ENCODE measurements at regions not wholly inside any gene's neighbourhood (a gene's known extent, or its start where the extent isn't known, plus 50 kb on each side); places are given as distances from the start of the nearest gene placed in this dataset.

DNA sequence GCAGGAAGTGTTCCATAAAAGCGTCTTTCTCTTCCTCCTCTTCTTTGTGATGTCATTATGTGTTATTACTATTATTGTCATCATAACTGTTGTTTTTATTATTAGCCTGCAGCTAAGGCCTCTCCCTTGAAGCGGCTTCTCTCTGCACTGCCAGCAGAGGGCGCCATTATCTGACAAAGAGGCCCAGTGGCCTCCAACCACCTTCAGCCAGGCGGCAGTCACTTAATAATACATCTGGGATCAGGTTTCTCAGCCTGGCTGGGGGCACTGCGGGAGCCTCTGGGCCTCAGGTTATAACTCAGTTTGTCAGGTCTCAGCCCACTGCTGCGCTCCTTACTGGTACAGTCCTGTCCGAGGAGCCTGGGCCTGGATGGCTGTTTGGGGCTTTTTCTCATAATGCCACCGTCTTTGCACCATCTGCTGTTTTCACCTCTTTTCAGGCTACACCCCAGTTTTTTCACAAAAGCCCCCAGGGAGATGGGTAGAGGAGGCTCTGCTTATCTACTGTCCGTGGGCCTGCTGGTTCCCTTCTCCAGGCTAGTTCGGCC, 281.9 kb downstream of the NSG2 start:
- peak in 1 of 2 donors; percentile 6 for DNase-seq (ENCODE audit: low read depth in 1 of 2, low spot score in 1 of 2)

GRCh38 chr5:174327896-174328295, 282.4 kb downstream of the NSG2 start:
- DNase-seq (ENCODE audit: low read depth in 1 of 2, low spot score in 1 of 2), result no peak

DNA sequence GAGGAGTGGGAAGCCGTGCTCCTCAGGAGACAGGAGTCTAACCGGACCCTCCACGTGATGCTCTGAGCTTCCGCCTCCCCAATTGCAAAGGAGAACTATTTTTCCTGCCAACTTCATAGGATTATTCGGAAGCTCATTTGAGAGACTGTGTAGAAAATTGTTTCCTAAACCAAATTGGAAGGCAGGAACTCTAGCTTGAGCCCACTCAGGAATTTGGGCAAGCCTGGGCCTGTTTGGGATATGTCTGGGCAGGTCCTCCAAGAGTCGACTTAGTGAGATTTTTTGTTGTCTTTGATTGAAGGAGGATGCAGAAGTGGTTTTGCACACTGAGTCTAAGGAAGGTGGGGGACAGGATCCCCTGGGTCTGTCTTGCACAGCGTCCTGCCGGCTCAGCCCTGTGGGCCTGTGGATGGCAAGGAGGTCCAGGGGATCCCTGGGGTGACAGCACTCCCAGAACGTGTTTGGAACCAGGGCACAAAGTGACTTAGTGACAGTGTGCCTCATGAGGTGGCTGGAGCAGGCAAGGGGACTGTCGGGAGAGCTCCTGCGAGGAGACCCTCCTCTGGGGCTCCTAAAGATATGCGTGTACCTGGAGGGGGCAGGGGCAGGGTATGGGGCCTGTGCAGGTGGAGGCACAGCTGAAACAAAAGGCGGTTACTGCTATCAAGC, 283.3 kb downstream of the NSG2 start:
- no peak for DNase-seq (ENCODE audit: low read depth in 1 of 2, low spot score in 1 of 2)

- DNase-seq (ENCODE audit: low read depth in 1 of 2, low spot score in 1 of 2), result no peak
Observed at GRCh38 chr5:174329738-174330137, 284.2 kb downstream of the NSG2 start.

GRCh38 chr5:174335682-174336364, 290.3 kb downstream of the NSG2 start:
- no peak for DNase-seq (ENCODE audit: low read depth in 1 of 2, low spot score in 1 of 2)

DNA sequence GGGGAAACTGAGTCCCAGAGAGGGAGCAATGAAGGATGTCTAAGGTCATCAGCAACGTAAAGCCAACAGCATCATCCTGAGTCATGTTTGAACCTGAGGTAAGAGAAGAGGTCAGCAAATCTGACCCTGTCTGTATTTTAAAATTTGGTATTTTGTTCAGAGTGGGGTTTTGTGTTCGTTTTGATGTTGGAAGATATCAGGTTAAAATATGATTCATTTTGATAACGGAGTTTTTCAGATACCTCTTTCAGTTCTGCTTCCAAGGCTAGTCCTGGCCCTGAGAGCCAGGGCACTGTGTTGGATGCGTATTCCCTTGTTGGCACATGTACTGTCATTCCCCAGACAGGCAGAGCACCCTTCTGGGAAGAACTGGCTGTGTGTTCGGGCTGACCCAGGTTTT, 291.0 kb downstream of the NSG2 start:
- no peak for DNase-seq (ENCODE audit: low read depth in 1 of 2, low spot score in 1 of 2)

DNA sequence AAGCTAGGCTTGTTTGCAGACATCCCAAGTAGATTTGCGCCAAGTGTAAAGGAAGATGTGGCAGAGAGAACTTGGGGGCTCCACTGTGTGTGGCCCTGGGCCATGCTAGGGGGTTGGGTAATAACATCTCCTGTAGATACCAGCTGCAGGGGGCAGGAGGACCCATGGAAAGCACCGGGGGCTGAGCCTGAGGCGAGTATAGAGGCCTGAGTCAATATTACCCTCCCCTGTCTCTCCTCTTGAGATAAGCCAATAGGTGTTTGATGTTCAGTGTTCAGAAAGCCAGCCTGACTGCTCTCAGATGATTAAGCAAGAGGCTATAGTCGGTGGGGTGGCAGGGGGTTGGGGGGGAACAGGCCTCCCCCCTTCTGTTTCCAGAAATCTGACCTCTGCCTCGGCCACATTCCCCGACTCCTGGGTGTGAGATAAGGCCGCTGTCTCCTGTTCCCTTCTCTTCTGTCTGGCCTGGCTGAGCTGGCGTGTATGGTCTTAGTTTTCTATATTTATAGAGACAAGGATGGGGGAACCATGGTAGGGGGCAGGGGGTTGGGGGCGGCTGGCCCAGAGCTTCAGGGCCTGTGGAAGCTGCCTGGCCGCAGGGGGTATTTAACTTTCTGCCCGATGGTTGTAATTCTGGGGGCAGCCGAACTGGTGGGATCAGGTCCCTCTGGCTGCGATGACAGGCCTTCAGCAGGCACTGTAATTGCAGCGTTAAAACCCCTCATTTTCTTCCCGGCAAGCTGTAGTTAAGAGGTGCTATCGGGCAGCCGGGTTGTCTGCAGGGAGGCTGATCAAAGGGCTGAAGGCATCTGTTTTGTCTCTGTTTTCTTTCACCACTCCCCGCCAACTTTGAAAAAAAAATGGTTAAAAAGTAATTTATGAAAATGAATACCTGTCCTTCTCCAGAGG, 292.0 kb downstream of the NSG2 start:
- DNase-seq (ENCODE audit: low read depth in 1 of 2, low spot score in 1 of 2), result no peak

DNA sequence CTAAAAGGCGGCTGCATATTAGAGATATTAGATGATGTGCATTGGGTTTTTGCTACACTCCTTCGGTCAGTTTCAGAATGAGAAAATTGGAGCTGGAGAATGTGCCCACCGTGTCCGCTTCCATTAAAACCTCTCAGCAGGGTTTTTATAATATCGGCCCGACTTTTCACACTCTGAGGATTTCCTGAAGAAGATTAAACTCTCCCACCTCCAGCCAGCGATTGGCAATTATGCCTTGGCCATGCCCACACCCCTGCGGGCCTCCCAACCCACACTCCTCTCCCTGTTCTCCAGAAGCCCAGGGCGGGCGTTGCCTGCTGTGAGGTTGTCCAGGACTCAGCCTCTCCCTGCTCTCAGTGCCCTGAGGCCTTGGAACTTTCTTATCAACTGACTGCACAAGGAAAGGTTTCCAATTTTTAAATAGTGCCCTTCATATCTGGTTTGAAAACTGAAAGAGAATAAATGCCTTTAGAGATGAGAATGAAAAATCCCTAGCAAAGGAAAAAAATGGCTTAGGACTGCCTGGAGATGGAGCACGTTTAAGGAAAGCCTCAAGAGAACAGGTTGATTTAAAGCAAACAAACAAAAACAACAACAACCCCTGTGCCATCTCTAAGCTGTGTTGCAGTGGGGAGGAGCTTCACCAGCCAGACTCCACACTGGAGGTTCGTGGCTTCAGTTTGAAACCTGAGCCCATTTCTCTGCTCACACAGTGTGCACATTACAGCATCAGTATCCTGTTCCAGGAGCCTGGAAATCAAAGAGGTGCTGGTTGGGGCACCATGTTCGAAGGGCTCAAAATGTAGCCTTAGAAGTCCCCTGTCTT, 292.9 kb downstream of the NSG2 start:
- no peak for DNase-seq (ENCODE audit: low read depth in 1 of 2, low spot score in 1 of 2)

- DNase-seq (ENCODE audit: low read depth in 1 of 2, low spot score in 1 of 2), result no peak
Observed at GRCh38 chr5:174339130-174339529, 293.6 kb downstream of the NSG2 start.

GRCh38 chr5:174340226-174340625, 294.7 kb downstream of the NSG2 start:
- no peak for DNase-seq (ENCODE audit: low read depth in 1 of 2, low spot score in 1 of 2)

DNA sequence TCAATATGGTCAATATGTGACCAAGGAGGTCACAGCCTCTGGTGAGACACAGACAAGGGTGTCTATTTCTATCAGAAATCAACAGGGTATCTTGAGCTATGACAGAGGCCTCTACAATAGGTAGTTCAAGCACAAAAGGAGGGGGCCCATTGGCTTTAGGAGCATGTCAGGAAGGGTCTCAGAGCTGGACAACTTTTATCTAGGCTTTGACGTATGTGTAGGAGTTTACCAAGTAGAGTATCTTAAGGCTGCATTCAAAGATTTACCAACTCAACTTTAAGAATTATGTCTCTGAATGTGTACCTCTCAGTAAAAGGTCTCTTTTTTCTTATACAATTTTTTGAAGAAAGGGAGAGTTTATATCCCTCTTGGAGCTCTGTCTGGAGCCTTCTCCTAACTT, 297.2 kb downstream of the NSG2 start:
- no peak for DNase-seq (ENCODE audit: low read depth in 1 of 2, low spot score in 1 of 2)

GRCh38 chr5:174343826-174344225, 298.3 kb downstream of the NSG2 start:
- no peak for DNase-seq (ENCODE audit: low read depth in 1 of 2, low spot score in 1 of 2)

GRCh38 chr5:174344335-174344734, 298.8 kb downstream of the NSG2 start:
- DNase-seq (ENCODE audit: low read depth in 1 of 2, low spot score in 1 of 2), result no peak

DNA sequence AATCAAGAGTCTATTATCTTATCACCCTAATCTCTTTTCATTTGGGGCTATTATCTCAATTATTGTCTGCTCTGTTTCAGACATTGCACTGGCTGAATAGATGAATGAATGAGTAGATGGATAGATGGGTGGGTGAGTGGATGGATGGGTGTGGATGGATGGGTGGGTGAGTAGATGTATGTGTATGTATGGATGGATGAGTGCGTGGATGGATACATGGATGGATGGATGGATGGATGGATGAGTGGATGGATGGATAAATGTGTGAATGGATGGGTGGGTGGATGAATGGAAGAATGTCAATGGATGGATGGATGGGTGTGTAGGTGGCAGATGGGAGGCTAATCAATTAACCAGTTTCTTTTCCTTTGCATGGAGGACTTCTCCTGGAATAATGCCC, 301.7 kb downstream of the NSG2 start:
- DNase-seq (ENCODE audit: low read depth in 1 of 2, low spot score in 1 of 2), result no peak

DNA sequence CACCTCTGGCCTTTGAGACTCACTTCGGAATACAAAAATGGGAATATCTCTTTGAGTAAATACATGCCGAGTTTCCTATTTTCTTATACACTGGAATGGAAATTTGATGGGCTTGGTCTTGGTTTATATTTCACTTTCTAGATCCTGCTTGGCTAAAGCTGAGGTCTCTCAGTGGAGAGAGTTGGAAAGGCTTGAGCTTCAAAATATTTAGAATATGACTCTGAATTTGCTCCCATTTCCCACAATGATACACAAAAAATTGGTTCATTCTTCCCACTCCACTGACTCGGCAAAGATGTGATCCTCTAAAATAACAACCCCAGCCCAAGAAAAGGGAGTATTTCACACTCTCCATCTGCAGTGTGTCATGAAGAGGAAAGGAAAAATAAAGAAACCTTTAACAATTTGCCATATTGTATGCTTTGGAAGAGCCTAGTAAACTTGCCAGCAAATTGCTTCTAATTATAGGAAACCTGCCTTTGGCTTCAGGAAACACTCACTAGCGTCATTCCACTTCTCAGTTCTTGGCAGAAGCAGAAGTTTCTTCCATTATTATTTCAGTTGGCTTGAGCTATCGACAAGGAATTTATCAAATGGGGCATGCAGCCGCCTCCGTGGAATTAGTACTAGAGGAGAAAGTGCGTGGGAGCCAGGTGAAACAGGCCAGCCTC, 302.9 kb downstream of the NSG2 start:
- no peak for DNase-seq (ENCODE audit: low read depth in 1 of 2, low spot score in 1 of 2)

GRCh38 chr5:174352681-174353080, 307.2 kb downstream of the NSG2 start:
- DNase-seq (ENCODE audit: low read depth in 1 of 2, low spot score in 1 of 2), result no peak

DNA sequence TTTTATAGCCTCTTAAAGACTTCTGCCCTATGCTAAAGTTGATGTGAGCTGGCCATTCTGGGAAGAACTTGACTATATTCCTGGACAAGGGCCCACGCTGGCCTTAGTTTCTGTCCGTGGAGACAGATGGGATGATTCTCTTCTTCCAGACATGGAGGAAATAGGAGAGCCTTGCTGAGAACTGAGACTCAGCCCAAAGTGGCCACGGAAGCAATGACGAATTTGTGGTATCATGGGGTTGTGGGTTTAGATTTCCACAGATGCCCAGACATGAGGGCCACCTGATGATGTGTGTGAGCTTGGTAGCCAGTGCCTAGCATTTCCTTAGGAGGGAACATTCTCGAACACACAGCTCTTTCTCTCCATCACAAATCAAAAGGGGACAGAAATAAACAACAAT, 309.1 kb downstream of the NSG2 start:
- DNase-seq (ENCODE audit: low read depth in 1 of 2, low spot score in 1 of 2), result no peak

DNA sequence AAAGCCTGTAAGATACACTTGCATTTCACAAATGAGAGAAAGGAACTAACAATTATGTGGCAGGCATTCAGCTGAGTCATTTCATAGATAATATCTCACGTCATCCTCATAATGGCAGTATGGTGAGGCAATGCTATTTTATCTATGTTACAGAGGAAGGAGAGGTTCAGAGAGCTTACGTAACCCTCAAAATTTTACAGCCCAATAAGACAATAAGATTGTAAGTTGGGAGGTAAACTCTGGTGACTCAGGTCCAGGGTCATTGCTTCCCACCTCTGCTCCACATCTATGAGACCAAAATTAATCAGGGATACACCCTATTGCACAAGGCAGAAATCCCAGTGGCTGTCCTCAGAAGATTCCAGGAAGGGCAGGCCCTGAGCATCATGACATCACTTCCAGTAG, 309.7 kb downstream of the NSG2 start:
- no peak for DNase-seq (ENCODE audit: low read depth in 1 of 2, low spot score in 1 of 2)

DNA sequence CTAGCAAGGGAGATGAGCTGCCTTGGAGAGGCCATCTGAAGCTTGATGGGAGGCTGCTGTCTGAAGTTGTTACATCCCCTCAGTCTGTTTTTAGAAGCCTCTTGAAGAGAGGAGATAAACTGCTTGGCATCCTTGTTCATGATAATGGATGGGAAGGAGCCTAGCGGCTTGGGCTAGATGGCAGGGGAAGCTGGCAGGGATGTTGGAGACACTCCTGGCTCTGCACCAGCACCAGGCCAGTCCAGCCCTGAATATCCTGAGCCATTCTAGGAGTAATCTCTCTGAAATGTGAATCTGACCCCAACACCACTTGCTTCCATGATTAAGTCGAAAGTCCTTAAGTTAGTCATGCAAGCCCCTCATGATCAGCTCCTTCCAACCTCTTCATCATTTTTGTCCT, 310.5 kb downstream of the NSG2 start:
- DNase-seq (ENCODE audit: low read depth in 1 of 2, low spot score in 1 of 2), result no peak

- DNase-seq (ENCODE audit: low read depth in 1 of 2, low spot score in 1 of 2), result no peak
Observed at GRCh38 chr5:174356536-174356935, 311.0 kb downstream of the NSG2 start.
